Activated CD4-positive, alpha-beta T cell treated with anti-CD3 and anti-CD28 coated beads, Interleukin-2, Interleukin-4, amounts not matched to agents 100 ng/mL and 50 ng/mL, durations not matched to agents 16 hours and 8 hours (primary cell): ENCODE measurements at regions not wholly inside any gene's neighbourhood (a gene's known extent, or its start where the extent isn't known, plus 50 kb on each side); places are given as distances from the start of the nearest gene placed in this dataset.
"Not testable (repeated sequence)": the region's sequence is repeated elsewhere in the genome, so short reads cannot be mapped to it uniquely, and the experiment has no call there.

Source experiments
- DNase-seq: peaks from one replicate; pipeline ENCODE4 v3.0.0-alpha.2; 2020; ENCODE audit warnings: low spot score

GRCh38 chr2:59875836-59876235 is 677.6 kb downstream of the BCL11A start:
- DNase-seq, result no peak

- DNase-seq, result no peak
Measured at GRCh38 chr2:59874971-59875755, 678.3 kb downstream of the BCL11A start.

- DNase-seq, result no peak
Measured at GRCh38 chr2:59874361-59874760, 679.1 kb downstream of the BCL11A start.

GRCh38 chr2:59871830-59872229 is 681.6 kb downstream of the BCL11A start:
- no peak for DNase-seq

- DNase-seq, result no peak
Measured at GRCh38 chr2:59868981-59869380, 684.5 kb downstream of the BCL11A start.

- DNase-seq, result no peak
Measured at GRCh38 chr2:59866436-59866835, 687.0 kb downstream of the BCL11A start.

GRCh38 chr2:59858540-59858939 is 694.9 kb downstream of the BCL11A start:
- DNase-seq, result no peak

GRCh38 chr2:59857109-59857508 is 696.3 kb downstream of the BCL11A start:
- DNase-seq, result no peak

GRCh38 chr2:59856391-59856790 is 697.1 kb downstream of the BCL11A start:
- no peak for DNase-seq

GRCh38 chr2:59853032-59853431 is 700.4 kb downstream of the BCL11A start:
- no peak for DNase-seq

- DNase-seq, result no peak
Measured at GRCh38 chr2:59851836-59852475, 701.5 kb downstream of the BCL11A start.

- no peak for DNase-seq
Measured at GRCh38 chr2:59850554-59850953, 702.9 kb downstream of the BCL11A start.

GRCh38 chr2:59833941-59834340 is 719.5 kb downstream of the BCL11A start:
- DNase-seq, result no peak

GRCh38 chr2:59830601-59831000 is 722.9 kb downstream of the BCL11A start:
- no peak for DNase-seq

- DNase-seq, result no peak
Measured at GRCh38 chr2:59827677-59828076, 725.8 kb downstream of the BCL11A start.

- DNase-seq, result no peak
Measured at GRCh38 chr2:59826177-59826576, 727.3 kb downstream of the BCL11A start.

GRCh38 chr2:59824314-59824713 is 729.1 kb downstream of the BCL11A start:
- DNase-seq, result no peak

- no peak for DNase-seq
Measured at GRCh38 chr2:59816075-59816474, 737.4 kb downstream of the BCL11A start.

GRCh38 chr2:59810283-59810682 is 743.2 kb downstream of the BCL11A start:
- DNase-seq, result not testable (repeated sequence)

GRCh38 chr2:59806486-59806885 is 747.0 kb downstream of the BCL11A start:
- no peak for DNase-seq

GRCh38 chr2:59804732-59805131 is 748.7 kb downstream of the BCL11A start:
- DNase-seq, result no peak

- no peak for DNase-seq
Measured at GRCh38 chr2:59803586-59803985, 749.9 kb downstream of the BCL11A start.

GRCh38 chr2:59798687-59799232 is 754.7 kb downstream of the BCL11A start:
- DNase-seq, result no peak
